ENCODE measurements at regions not wholly inside any gene's neighbourhood (a gene's known extent, or its start where the extent isn't known, plus 50 kb on each side); places are given as distances from the start of the nearest gene placed in this dataset.

- no peaks in the 10 kb centered on the region for H3K4me1 ChIP-seq
- no peak for TF ChIP-seq CTCF (IDR thresholded peaks at IDR 0.05)
- no peak for TF ChIP-seq POLR2A (IDR thresholded peaks at IDR 0.05)
- peaks cover 0 to 3% (median 0%) of the 10 kb centered on the region in 3 donors for H3K9me3 ChIP-seq
- no peaks in the 10 kb centered on the region for H3K36me3 ChIP-seq
- no peak overlapping the region for H3K4me3 ChIP-seq
- 58 to 63% methylated on average over 7 to 9 of the region's 9 CpGs for WGBS, 2 donors
- intact Hi-C loops (cut with DNase I): no loop called here
- no peaks in the 10 kb centered on the region for H3K27me3 ChIP-seq
- no peak overlapping the region for H3K27ac ChIP-seq
- DNase-seq: no peak
These were observed 996.0 kb upstream of the ARRDC3 start for GRCh38 chr5:92378966-92379611.

- no peaks in the 10 kb centered on the region for H3K27me3 ChIP-seq
- intact Hi-C loops (cut with DNase I): no loop called here
- 80% methylated on average over 1 of the region's 20 CpGs; no CpG with 5 or more reads in 1 of the 2 donors for WGBS, 2 donors
- peaks cover 0 to 3% (median 0%) of the 10 kb centered on the region in 3 donors for H3K9me3 ChIP-seq
- no peaks in the 10 kb centered on the region for H3K36me3 ChIP-seq
- H3K27ac ChIP-seq: no peak overlapping the region
- DNase-seq: no peak
- no peak for TF ChIP-seq CTCF (IDR thresholded peaks at IDR 0.05)
- no peak for TF ChIP-seq POLR2A (IDR thresholded peaks at IDR 0.05)
- no peaks in the 10 kb centered on the region for H3K4me1 ChIP-seq
- H3K4me3 ChIP-seq: no peak overlapping the region
These were observed 991.7 kb upstream of the ARRDC3 start for GRCh38 chr5:92374859-92375258.

GRCh38 chr5:92372766-92373165 is 989.6 kb upstream of the ARRDC3 start:
- DNase-seq: no peak
- intact Hi-C loops (cut with DNase I): no loop called here
- TF ChIP-seq CTCF (IDR thresholded peaks at IDR 0.05): no peak
- H3K36me3 ChIP-seq: no peaks in the 10 kb centered on the region
- 88 to 90% methylated on average over 1 of the region's 1 CpG for WGBS, 2 donors
- no peak overlapping the region for H3K4me3 ChIP-seq
- H3K27me3 ChIP-seq: no peaks in the 10 kb centered on the region
- H3K4me1 ChIP-seq: no peaks in the 10 kb centered on the region
- H3K27ac ChIP-seq: no peak overlapping the region
- H3K9me3 ChIP-seq: peaks cover 0 to 3% (median 0%) of the 10 kb centered on the region in 3 donors

- no peaks in the 10 kb centered on the region for H3K27me3 ChIP-seq
- intact Hi-C loops (cut with DNase I): no loop called here
- DNase-seq: no peak
- no peak overlapping the region for H3K27ac ChIP-seq
- 63 to 67% methylated on average over 2 of the region's 2 CpGs for WGBS, 2 donors
- H3K9me3 ChIP-seq: peaks cover 0 to 3% (median 0%) of the 10 kb centered on the region in 3 donors
- no peak overlapping the region for H3K4me3 ChIP-seq
- no peaks in the 10 kb centered on the region for H3K4me1 ChIP-seq
- no peaks in the 10 kb centered on the region for H3K36me3 ChIP-seq
- no peak for TF ChIP-seq POLR2A (IDR thresholded peaks at IDR 0.05)
- no peak for TF ChIP-seq CTCF (IDR thresholded peaks at IDR 0.05)
These were observed 988.7 kb upstream of the ARRDC3 start for GRCh38 chr5:92371889-92372235.

- Histone ChIP-seq H3K27me3 (no peaks in the 10 kb centered on the region), H3K4me3 (no peak overlapping the region), H3K27ac (no peak overlapping the region), H3K4me1 (no peaks in the 10 kb centered on the region), H3K36me3 (no peaks in the 10 kb centered on the region), H3K9me3 (peaks cover 0 to 3% (median 0%) of the 10 kb centered on the region in 3 donors)
- WGBS, 2 donors: 67 to 79% methylated on average over 3 of the region's 3 CpGs
- intact Hi-C loops (cut with DNase I): no loop called here
- no peak for DNase-seq
- TF ChIP-seq POLR2A (IDR thresholded peaks at IDR 0.05) (no peak), CTCF (IDR thresholded peaks at IDR 0.05) (no peak)
These were observed 988.2 kb upstream of the ARRDC3 start for GRCh38 chr5:92371171-92371888.
